DOHH2 (cell line): ENCODE measurements at regions not wholly inside any gene's neighbourhood (a gene's known extent, or its start where the extent isn't known, plus 50 kb on each side); places are given as distances from the start of the nearest gene placed in this dataset.

Experiments
- CTCF ChIP-seq: fragments of 200-600 bp; sonication (generic); IDR thresholded peaks from one replicate; pipeline ENCODE4 v1.5.1; 2014; ENCODE audit warnings: antibody characterized with exemption, mild to moderate bottlenecking, low read depth, low read length; ENCODE audit not compliant: poor library complexity, severe bottlenecking
- EZH2phosphoT487 ChIP-seq: fragments of 200-600 bp; sonication (generic); IDR thresholded peaks from 2 replicates; pipeline ENCODE4 v1.6.1; 2017; ENCODE audit warnings: borderline replicate concordance, mild to moderate bottlenecking, antibody characterized with exemption, low read length, moderate library complexity, mixed read lengths

GRCh38 chr6:28811873-28812272, 111.9 kb downstream of the TRIM27 start:
- no peak for TF ChIP-seq CTCF
- no peak for TF ChIP-seq EZH2phosphoT487
